SK-N-SH treated with all-trans-retinoic acid at 6 μM for 48 hours (cell line): ENCODE measurements at regions not wholly inside any gene's neighbourhood (a gene's known extent, or its start where the extent isn't known, plus 50 kb on each side); places are given as distances from the start of the nearest gene placed in this dataset.

ENCODE experiments used
- GLIS3 ChIP-seq: fragments of 250-450 bp; sonication (Bioruptor Pico); IDR thresholded peaks from 2 replicates; pipeline ENCODE4 v1.5.0; 2020; ENCODE audit warnings: mild to moderate bottlenecking, moderate library complexity
- PATZ1 ChIP-seq: fragments of 250-450 bp; sonication (Bioruptor Pico); IDR thresholded peaks from 2 replicates; pipeline ENCODE4 v1.8.0; 2020; ENCODE audit warnings: mild to moderate bottlenecking, moderate library complexity, borderline replicate concordance
- ZC3H10 ChIP-seq: fragments of 250-450 bp; sonication (Bioruptor Pico); IDR thresholded peaks from 2 replicates; pipeline ENCODE4 v1.5.1; 2021; ENCODE audit warnings: mild to moderate bottlenecking, moderate library complexity
- ZFP3 ChIP-seq: fragments of 250-450 bp; sonication (Bioruptor Pico); IDR thresholded peaks from 2 replicates; pipeline ENCODE4 v1.5.0; 2020; ENCODE audit warnings: mild to moderate bottlenecking, moderate library complexity

- TF ChIP-seq PATZ1 (CRISPR knock-in tag) (no peak), ZFP3 (no peak), ZC3H10 (CRISPR knock-in tag) (no peak), GLIS3 (no peak)
These were observed 116.6 kb downstream of the DLL1 start for GRCh38 chr6:170174124-170174770.
